ENCODE measurements at regions not wholly inside any gene's neighbourhood (a gene's known extent, or its start where the extent isn't known, plus 50 kb on each side); places are given as distances from the start of the nearest gene placed in this dataset.

DNA sequence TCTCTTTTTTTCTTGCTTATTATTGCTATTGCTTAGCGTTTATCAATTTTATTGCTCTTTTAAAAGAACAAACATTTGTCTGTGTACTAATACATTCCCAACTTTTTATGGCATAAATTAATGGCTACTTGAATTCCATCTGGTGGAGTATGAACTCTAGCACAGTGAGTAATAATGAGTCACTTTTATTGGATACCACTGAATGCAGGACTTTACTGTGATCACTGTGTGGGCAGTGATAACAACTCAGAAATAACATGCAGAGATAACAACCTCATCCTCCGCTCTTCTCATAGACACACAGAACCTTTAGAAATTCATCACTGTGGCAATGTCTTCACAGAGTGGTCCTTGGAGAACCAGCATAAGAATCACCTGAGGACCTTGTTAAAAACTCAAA is 139.5 kb upstream of the PRNP start (continued):
- TF ChIP-seq, protein P1, sequence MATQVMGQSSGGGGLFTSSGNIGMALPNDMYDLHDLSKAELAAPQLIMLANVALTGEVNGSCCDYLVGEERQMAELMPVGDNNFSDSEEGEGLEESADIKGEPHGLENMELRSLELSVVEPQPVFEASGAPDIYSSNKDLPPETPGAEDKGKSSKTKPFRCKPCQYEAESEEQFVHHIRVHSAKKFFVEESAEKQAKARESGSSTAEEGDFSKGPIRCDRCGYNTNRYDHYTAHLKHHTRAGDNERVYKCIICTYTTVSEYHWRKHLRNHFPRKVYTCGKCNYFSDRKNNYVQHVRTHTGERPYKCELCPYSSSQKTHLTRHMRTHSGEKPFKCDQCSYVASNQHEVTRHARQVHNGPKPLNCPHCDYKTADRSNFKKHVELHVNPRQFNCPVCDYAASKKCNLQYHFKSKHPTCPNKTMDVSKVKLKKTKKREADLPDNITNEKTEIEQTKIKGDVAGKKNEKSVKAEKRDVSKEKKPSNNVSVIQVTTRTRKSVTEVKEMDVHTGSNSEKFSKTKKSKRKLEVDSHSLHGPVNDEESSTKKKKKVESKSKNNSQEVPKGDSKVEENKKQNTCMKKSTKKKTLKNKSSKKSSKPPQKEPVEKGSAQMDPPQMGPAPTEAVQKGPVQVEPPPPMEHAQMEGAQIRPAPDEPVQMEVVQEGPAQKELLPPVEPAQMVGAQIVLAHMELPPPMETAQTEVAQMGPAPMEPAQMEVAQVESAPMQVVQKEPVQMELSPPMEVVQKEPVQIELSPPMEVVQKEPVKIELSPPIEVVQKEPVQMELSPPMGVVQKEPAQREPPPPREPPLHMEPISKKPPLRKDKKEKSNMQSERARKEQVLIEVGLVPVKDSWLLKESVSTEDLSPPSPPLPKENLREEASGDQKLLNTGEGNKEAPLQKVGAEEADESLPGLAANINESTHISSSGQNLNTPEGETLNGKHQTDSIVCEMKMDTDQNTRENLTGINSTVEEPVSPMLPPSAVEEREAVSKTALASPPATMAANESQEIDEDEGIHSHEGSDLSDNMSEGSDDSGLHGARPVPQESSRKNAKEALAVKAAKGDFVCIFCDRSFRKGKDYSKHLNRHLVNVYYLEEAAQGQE (IDR thresholded peaks at IDR 0.05), result no peak
- TF ChIP-seq MYC (IDR thresholded peaks at IDR 0.05; ENCODE audit: borderline replicate concordance, low read length) (no peak), NFE2L2 (conservative IDR thresholded peaks at IDR 0.05; ENCODE audit: low read length) (no peak), ESRRA (IDR thresholded peaks at IDR 0.05; ENCODE audit: borderline replicate concordance, low read length) (no peak), GATA3 (IDR thresholded peaks at IDR 0.05; ENCODE audit: borderline replicate concordance) (peak; percentile 97), FOXS1 (CRISPR knock-in tag; IDR thresholded peaks at IDR 0.05) (no peak), CEBPB (IDR thresholded peaks at IDR 0.05) (peak in 1 of 2 experiments; percentile 83; a peak in 2 of 4 replicates), HEYL (CRISPR knock-in tag; IDR thresholded peaks at IDR 0.05) (no peak), JUN (IDR thresholded peaks at IDR 0.05) (peak; percentile 73 to 80; a peak in 3 of 5 replicates), CBX8 (IDR thresholded peaks at IDR 0.05) (no peak), SMC3 (IDR thresholded peaks at IDR 0.05) (peak; percentile 28; the same call in 2 of the 3 replicates)
- TF ChIP-seq, protein P2, sequence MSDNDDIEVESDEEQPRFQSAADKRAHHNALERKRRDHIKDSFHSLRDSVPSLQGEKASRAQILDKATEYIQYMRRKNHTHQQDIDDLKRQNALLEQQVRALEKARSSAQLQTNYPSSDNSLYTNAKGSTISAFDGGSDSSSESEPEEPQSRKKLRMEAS (IDR thresholded peaks at IDR 0.05), result peak; percentile 80
- TF ChIP-seq, protein P3, sequence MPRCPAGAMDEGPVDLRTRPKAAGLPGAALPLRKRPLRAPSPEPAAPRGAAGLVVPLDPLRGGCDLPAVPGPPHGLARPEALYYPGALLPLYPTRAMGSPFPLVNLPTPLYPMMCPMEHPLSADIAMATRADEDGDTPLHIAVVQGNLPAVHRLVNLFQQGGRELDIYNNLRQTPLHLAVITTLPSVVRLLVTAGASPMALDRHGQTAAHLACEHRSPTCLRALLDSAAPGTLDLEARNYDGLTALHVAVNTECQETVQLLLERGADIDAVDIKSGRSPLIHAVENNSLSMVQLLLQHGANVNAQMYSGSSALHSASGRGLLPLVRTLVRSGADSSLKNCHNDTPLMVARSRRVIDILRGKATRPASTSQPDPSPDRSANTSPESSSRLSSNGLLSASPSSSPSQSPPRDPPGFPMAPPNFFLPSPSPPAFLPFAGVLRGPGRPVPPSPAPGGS (IDR thresholded peaks at IDR 0.05), result peak; percentile 81; the same call in 2 of the 3 replicates
- TF ChIP-seq, protein P4, sequence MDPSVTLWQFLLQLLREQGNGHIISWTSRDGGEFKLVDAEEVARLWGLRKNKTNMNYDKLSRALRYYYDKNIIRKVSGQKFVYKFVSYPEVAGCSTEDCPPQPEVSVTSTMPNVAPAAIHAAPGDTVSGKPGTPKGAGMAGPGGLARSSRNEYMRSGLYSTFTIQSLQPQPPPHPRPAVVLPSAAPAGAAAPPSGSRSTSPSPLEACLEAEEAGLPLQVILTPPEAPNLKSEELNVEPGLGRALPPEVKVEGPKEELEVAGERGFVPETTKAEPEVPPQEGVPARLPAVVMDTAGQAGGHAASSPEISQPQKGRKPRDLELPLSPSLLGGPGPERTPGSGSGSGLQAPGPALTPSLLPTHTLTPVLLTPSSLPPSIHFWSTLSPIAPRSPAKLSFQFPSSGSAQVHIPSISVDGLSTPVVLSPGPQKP (IDR thresholded peaks at IDR 0.05; ENCODE audit: low read depth, low read length), result no peak
- TF ChIP-seq, protein P5, sequence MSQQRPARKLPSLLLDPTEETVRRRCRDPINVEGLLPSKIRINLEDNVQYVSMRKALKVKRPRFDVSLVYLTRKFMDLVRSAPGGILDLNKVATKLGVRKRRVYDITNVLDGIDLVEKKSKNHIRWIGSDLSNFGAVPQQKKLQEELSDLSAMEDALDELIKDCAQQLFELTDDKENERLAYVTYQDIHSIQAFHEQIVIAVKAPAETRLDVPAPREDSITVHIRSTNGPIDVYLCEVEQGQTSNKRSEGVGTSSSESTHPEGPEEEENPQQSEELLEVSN (IDR thresholded peaks at IDR 0.05; ENCODE audit: borderline replicate concordance, low read depth), result no peak
- TF ChIP-seq, protein P6, sequence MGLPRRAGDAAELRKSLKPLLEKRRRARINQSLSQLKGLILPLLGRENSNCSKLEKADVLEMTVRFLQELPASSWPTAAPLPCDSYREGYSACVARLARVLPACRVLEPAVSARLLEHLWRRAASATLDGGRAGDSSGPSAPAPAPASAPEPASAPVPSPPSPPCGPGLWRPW (IDR thresholded peaks at IDR 0.05), result no peak
- TF ChIP-seq, protein P7, sequence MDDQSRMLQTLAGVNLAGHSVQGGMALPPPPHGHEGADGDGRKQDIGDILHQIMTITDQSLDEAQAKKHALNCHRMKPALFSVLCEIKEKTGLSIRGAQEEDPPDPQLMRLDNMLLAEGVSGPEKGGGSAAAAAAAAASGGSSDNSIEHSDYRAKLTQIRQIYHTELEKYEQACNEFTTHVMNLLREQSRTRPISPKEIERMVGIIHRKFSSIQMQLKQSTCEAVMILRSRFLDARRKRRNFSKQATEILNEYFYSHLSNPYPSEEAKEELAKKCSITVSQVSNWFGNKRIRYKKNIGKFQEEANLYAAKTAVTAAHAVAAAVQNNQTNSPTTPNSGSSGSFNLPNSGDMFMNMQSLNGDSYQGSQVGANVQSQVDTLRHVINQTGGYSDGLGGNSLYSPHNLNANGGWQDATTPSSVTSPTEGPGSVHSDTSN (IDR thresholded peaks at IDR 0.05), result peak; percentile 63; the same call in 1 of the 2 replicates

DNA sequence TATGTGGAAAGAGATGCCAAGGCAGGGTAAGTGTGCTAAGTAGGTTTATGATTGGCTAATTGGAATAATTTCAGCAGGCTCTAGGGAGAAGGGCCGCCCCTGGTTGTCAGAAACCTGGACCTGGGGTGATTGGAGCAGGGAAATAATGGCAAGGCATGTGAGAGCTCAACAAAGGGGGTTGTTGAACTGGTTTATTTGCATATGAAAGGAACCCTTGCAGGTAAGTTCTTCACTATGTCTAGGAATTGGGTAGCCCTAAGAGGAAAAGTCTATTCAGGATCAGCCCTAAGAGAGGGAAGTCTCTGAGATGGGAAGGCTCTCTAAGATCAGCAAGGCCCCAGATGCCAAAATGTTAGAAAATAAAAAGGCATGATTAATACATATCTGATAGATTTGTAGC is 139.9 kb upstream of the PRNP start:
- TF ChIP-seq TFCP2L1 (CRISPR knock-in tag; IDR thresholded peaks at IDR 0.05), result no peak
- TF ChIP-seq, protein P8, sequence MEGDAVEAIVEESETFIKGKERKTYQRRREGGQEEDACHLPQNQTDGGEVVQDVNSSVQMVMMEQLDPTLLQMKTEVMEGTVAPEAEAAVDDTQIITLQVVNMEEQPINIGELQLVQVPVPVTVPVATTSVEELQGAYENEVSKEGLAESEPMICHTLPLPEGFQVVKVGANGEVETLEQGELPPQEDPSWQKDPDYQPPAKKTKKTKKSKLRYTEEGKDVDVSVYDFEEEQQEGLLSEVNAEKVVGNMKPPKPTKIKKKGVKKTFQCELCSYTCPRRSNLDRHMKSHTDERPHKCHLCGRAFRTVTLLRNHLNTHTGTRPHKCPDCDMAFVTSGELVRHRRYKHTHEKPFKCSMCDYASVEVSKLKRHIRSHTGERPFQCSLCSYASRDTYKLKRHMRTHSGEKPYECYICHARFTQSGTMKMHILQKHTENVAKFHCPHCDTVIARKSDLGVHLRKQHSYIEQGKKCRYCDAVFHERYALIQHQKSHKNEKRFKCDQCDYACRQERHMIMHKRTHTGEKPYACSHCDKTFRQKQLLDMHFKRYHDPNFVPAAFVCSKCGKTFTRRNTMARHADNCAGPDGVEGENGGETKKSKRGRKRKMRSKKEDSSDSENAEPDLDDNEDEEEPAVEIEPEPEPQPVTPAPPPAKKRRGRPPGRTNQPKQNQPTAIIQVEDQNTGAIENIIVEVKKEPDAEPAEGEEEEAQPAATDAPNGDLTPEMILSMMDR (IDR thresholded peaks at IDR 0.05), result no peak
- TF ChIP-seq RCOR1 (IDR thresholded peaks at IDR 0.05; ENCODE audit: low read depth, low read length), result no peak
- TF ChIP-seq SMC3 (IDR thresholded peaks at IDR 0.05), result no peak
- no peak for TF ChIP-seq ESRRA (IDR thresholded peaks at IDR 0.05; ENCODE audit: borderline replicate concordance, low read length)
- no peak for TF ChIP-seq GATA3 (IDR thresholded peaks at IDR 0.05; ENCODE audit: borderline replicate concordance)
- no peak for TF ChIP-seq RNF2 (IDR thresholded peaks at IDR 0.05; ENCODE audit: borderline replicate concordance, low read depth)
- TF ChIP-seq CBX2 (IDR thresholded peaks at IDR 0.05; ENCODE audit: borderline replicate concordance, low read depth), result no peak
- no peak for TF ChIP-seq ZFP36 (IDR thresholded peaks at IDR 0.05; ENCODE audit: borderline replicate concordance, partially characterized antibody)
- TF ChIP-seq RARB (CRISPR knock-in tag; IDR thresholded peaks at IDR 0.05), result no peak
- no peak for TF ChIP-seq ZNF302 (CRISPR knock-in tag; IDR thresholded peaks at IDR 0.05)
- no peak for TF ChIP-seq EHF (CRISPR knock-in tag; IDR thresholded peaks at IDR 0.05)
- Histone ChIP-seq H3K27ac (peak overlapping the region; percentile 68 to 88), H3K4me3 (no peak overlapping the region), H3K9me3 (peaks cover 10% of the 10 kb centered on the region), H3K4me2 (peak overlapping the region; percentile 65), H3K4me1 (peaks cover 45% of the 10 kb centered on the region)
- WGBS (ENCODE audit: missing lambda C conversion rate), result 68% methylated on average over 1 of the region's 1 CpG
- ATAC-seq (peak in 1 of 2 experiments; percentile 61; a peak in 3 of 6 replicates), DNase-seq (ENCODE audit: low read depth in 1 of 2, low spot score in 1 of 2) (no peak), FAIRE-seq (no peak)
- ChIA-PET CTCF (no interaction called here), POLR2A (interaction anchor here (0.6 kb wide), 1 partner anchor 164 kb away, joined by 6 read pairs; no protein-coding TSS in a partner anchor)

Data from A549 (cell line).